ENCODE measurements at regions not wholly inside any gene's neighbourhood (a gene's known extent, or its start where the extent isn't known, plus 50 kb on each side); places are given as distances from the start of the nearest gene placed in this dataset.

DNA sequence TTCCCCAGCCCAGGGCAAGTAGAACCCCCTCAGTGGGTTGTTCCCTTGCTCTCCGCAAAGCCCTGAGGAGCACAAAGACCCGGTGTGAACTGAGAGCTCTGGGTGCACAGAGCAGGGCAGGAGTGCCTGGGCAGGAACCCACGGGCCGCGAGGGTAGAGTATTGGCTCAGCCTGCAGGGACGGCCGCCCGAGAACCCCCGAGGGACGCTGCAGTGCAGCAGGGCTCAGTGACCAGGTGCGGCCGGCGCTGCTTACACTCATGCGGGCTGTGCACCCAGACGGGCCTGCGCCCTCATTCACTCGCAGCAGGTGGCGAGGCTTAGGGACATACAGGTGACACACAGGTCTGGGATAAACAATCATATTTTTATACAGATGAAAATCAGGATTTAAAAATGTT lies 51.9 kb upstream of the PDE10A start:
- no peak for ATAC-seq
- TF ChIP-seq, protein P1, sequence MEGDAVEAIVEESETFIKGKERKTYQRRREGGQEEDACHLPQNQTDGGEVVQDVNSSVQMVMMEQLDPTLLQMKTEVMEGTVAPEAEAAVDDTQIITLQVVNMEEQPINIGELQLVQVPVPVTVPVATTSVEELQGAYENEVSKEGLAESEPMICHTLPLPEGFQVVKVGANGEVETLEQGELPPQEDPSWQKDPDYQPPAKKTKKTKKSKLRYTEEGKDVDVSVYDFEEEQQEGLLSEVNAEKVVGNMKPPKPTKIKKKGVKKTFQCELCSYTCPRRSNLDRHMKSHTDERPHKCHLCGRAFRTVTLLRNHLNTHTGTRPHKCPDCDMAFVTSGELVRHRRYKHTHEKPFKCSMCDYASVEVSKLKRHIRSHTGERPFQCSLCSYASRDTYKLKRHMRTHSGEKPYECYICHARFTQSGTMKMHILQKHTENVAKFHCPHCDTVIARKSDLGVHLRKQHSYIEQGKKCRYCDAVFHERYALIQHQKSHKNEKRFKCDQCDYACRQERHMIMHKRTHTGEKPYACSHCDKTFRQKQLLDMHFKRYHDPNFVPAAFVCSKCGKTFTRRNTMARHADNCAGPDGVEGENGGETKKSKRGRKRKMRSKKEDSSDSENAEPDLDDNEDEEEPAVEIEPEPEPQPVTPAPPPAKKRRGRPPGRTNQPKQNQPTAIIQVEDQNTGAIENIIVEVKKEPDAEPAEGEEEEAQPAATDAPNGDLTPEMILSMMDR (IDR thresholded peaks at IDR 0.05): no peak
- Mint-ChIP-seq H3K4me3 (no peak overlapping the region), H3K4me1 (ENCODE audit: low read depth) (no peaks in the 10 kb centered on the region), H3K36me3 (ENCODE audit: low read depth) (no peaks in the 10 kb centered on the region), H3K27ac (no peak overlapping the region), H3K9me3 (no peaks in the 10 kb centered on the region), H3K27me3 (no peaks in the 10 kb centered on the region)
- CTCF ChIA-PET: no interaction called here
- DNase-seq: no peak
- intact Hi-C loops (cut with micrococcal nuclease): no loop called here
- POLR2A ChIA-PET: no interaction called here

DNA sequence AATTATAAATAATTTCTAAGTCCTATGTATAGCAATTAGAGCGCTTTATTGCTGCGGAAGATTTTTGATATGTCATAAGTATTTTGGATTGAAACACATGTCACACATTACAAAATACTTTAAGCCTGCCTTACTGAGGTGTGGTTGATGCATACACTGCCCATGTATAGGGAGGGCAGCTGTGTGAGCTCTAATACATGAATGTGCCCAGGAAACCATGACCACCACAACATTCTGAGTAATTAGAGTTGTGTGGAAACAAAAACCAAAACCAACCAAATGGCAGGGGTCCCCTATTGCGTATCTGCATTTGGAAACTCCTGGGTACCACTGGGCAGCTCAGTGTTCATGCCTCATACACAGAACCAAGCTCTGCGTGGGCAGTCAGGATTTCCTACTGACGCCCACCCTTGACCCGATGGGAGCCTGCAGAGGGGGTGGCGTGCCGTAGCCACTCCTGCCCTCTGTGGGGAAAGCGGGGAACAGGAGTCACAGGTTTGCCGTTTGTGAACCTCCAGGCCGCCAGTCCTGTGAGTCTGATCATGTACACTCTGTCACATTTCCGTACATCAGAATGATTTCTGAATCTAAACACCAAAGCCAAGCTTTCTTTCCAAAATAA lies 50.9 kb upstream of the PDE10A start:
- H3K4me1 Mint-ChIP-seq (ENCODE audit: low read depth): no peaks in the 10 kb centered on the region
- no peaks in the 10 kb centered on the region for H3K36me3 Mint-ChIP-seq (ENCODE audit: low read depth)
- intact Hi-C loops (cut with micrococcal nuclease): no loop called here
- no peaks in the 10 kb centered on the region for H3K27me3 Mint-ChIP-seq
- CTCF ChIA-PET: no interaction called here
- no peak overlapping the region for H3K4me3 Mint-ChIP-seq
- DNase-seq: no peak
- TF ChIP-seq, protein P1 (IDR thresholded peaks at IDR 0.05): no peak
- no peak overlapping the region for H3K27ac Mint-ChIP-seq
- POLR2A ChIA-PET: no interaction called here
- H3K9me3 Mint-ChIP-seq: no peaks in the 10 kb centered on the region
- ATAC-seq: no peak

Data from activated CD8-positive, alpha-beta T cell treated with anti-CD3 and anti-CD28 coated beads for 36 hours (primary cell).